ENCODE measurements at regions not wholly inside any gene's neighbourhood (a gene's known extent, or its start where the extent isn't known, plus 50 kb on each side); places are given as distances from the start of the nearest gene placed in this dataset.

DNA sequence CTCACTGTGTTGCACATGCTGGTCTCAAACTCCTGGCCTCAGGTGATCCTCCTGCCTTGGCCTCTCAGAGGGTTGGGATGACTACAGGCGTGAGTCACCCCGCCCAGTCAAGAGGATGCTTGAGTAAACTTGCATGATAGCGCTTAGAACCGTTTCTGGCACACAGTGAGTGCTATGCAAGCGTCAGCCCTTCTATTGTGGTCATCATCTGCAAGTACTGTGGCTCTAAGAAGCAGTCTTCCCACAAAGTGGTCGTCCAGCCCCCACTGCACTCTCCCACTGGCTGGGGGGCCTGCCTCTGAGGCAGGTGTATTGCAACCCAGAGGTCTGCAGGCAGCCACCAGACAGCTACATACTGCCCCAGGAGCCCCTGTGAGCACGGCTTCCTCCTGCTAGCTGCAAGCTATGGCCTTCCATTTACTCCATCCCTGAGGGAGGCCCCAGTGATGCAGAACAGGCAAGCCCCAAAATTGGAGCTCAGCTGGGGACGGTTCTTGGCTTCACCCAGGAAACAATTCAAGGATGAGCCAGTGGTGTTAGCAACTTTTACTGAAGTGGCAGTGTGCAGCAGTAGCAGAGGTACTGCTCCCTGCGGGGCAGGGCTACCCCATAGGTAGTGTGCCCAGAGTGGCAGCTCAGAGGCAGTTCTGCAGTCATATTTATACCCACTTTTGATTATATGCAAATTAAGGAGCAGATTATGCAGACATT lies 95.4 kb downstream of the LSM3 start:
- no peak for DNase-seq

- no peak for DNase-seq
These were observed 96.0 kb downstream of the LSM3 start for GRCh38 chr3:14274612-14274936.

DNA sequence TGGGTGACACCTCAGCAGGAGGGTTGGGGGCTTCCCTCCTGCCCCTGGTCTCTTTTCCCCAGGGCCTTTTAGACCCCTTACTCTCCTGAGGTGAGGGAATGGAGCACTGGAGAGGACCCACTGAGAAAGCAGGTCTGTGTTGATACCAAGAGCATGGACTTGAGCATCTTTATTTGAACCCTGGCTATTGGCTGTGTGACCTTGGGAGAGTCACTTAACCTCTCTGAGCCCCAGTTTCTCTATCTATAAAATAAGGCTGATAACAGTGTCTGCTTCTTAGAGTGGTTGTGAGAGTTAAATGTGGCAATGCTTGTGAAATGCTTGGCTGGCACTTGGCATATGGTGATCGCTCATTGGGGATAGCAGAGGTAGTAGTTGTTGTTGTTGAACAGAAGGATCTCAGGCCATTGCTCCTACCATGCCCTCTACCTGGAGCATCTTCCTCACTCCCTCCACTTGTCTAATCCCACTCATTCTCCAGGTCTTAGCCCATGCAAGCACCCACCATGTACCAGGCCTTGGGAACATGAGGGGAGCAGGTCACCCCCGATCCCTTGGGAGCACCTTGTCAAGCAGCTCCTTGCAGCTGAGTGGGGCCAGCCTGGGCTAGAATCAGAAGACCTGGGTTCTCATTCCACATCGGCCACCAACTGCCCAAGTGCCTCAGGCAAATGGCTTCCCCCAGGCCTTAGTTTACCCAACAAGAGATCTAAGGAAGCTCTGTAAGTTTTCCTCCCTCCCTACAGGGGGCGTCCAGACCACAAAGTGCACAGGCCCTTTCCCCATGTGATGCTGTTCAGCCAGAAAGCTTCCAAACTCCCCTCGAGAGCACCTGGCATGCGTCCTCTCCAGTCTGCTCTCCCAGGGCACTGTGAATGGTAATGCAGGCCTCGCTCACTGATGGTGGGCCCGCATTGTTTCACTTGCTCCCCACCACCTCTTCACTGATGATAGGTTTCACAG lies 96.7 kb downstream of the LSM3 start:
- no peak for DNase-seq

DNA sequence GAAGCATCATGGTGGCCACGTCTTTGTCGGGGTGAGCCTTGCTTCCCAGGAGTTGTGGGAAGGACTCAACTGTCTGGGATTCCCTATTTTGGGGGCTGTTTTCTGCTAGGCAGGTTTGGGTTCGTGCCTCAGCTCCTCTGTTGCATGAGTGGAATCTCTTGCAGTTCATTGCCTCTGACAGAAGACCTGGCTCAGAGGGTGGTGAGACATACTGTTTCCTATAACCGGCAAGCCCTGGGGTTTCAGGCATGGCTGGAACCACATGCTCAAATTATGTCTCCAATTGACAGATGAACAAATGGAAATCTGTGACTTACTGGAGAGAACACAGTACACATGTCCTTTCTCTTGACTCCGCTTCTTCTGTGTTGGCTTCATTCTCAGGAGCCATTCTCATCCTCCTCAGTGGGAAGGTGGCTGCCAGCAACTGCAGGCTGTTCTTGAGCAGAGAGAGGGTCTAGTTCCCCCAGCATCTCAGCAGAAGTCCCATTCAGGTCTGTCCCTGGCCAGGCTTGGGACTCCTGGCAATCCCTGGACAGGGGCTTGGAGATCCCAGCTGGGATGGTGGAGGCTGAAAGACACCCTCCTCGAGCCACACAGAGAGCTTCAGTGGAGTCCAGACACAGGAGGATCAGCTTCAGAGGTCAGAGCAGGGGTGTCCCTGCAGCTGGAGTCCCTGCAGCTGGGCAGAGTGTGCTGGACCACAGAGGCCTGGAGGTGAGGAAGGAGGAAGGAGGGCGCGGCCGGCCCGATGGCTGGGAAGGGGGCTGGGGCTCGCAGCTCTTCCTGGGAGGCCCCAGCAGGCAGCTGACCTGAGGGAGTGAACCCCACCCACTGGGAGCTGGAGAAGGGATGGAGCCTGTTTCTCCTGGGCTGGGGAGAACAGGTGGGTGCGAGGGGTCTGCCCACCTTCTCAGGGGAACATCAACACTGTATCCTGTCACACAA lies 97.6 kb downstream of the LSM3 start:
- no peak for DNase-seq

DNA sequence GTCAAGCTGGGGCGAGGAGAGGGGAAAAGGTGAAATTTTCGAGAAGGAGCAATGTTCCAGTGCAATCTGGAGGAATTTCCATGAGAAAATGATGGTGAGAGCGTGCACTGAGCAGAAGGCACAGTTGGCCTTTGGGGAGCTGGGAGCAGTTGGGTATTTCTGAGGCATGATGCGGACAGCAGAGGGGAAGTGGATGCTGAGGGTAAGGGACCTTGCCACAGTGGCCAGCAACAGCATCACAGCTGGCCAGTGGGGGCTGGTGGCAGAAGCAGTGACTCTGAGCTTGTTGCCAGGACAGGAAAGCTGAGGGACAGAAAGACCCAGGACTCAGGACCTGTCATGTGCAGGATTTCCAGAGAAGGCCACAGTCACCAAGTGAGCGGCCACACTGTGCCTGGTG lies 98.9 kb downstream of the LSM3 start:
- DNase-seq: no peak

DNA sequence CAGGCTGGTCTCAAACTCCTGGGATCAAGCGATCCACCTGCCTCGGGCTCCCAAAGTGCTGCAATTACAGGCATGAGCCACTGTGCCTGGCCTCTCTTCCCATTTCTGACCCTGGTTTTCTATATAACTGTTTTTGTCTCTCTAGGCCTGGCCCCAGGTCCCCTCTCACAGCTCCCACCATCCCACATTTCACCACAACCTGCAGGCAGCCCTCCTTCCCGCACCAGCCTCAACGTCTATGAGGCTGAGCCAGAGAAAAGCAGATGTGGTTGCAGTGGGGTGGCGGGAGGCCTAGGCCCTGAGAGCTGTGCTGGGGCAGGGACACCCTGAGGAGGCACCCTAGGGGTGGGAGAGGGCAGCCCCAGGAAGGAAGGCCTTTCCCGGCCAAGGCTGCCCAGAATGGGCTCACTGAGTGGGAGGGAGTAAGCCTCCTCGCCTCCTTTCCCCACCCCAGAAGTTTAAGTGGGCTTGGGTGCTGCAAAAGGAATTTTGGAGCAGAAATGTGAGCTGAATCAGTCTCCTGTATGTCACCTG lies 99.7 kb downstream of the LSM3 start:
- DNase-seq: no peak

GRCh38 chr3:14278799-14279625 lies 100.4 kb downstream of the LSM3 start:
- no peak for DNase-seq

GRCh38 chr3:14279626-14280061 lies 101.0 kb downstream of the LSM3 start:
- DNase-seq: no peak

DNA sequence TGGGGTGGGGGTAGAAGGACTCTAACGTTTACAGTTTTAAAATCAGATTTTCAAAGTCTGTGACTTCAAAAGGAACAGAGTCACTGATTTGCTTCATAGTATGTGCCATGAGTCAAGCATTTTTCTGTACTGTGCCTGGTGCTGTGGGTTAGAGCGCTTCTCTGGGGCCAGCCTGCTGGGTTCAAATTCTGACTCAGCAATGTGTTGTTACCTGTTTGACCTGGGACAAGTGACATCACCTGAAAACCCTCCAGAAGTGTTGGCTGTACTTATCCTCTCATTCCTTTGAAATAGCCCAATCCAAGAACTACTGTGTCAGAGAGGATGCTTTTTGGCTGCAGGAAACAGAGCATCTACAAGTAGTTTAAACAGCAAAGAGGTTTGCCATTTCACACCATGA lies 101.7 kb downstream of the LSM3 start:
- DNase-seq: no peak

- DNase-seq: no peak
These were observed 102.4 kb downstream of the LSM3 start for GRCh38 chr3:14281053-14281452.

GRCh38 chr3:14282001-14282705 lies 103.5 kb downstream of the LSM3 start:
- DNase-seq: no peak

DNA sequence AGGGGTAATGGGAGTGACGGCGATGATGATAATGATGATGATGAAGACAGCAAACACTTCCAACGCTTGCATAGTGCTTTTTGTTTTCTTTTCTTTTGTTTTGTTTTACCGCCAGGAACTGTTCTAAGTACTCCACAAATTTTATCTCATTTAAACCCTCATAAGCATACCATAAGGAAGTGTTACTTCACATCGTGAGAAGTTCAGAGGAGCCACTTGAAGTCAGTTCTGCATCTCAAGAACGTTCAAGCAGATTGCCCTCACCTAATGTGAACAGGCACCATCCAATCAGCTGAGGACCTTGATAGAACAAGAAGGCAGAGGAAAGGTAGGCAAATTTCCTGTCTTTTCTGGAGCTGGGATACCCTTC lies 104.1 kb downstream of the LSM3 start:
- DNase-seq: no peak

DNA sequence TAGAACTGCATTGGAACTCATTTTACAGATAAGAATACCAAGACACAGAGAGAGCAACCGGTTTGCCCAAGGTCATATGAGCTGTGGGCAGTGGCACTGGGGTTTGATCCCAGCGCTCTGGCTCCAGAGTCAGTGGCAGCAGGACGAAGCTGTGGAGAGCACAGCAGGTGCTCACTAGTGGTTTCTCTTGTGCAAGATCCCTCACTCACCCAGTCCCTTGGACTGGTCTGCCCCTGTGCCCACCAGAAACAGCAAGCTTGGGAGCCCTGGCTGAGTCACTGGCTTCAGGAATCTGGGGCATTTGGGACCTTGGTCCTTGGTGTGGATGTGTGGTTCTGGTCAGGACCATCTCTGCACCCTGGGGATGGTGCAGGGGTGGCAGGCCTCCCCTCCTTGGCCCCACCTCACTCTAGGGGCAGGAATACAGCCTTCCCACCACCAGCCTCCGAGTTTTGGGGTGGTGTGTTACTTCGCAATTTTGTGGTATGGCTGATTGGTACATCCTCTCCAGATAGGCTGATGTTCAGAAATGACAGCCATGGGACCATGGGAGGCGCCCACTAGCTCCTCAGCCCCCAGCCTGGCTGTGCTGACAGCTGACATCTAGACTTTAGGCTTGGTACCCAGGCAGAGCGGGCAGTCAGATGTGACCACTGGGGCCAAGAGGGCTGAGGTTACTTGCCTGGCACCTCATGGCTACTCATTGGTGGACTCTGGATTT lies 104.6 kb downstream of the LSM3 start:
- DNase-seq: no peak

- no peak for DNase-seq
These were observed 105.3 kb downstream of the LSM3 start for GRCh38 chr3:14283813-14284438.

GRCh38 chr3:14284694-14285547 lies 106.3 kb downstream of the LSM3 start:
- no peak for DNase-seq

DNA sequence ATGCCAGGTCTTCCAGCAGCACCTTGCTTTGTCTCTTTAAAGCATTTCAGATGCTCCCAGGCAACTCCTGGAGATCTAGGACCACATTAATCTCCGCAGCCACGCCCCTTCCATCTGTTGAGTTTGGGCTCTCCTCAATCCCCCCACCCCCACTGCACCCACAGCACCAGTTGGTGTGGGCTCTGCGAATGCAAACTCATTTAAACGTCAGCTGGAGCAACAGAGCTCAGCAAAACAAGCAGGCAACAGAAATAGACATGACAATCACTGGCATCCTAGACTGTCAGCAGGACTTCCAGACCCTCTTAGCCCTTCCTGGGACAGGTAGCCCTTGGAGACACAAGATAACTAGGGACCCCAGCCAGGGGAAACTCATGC lies 106.9 kb downstream of the LSM3 start:
- DNase-seq: no peak

DNA sequence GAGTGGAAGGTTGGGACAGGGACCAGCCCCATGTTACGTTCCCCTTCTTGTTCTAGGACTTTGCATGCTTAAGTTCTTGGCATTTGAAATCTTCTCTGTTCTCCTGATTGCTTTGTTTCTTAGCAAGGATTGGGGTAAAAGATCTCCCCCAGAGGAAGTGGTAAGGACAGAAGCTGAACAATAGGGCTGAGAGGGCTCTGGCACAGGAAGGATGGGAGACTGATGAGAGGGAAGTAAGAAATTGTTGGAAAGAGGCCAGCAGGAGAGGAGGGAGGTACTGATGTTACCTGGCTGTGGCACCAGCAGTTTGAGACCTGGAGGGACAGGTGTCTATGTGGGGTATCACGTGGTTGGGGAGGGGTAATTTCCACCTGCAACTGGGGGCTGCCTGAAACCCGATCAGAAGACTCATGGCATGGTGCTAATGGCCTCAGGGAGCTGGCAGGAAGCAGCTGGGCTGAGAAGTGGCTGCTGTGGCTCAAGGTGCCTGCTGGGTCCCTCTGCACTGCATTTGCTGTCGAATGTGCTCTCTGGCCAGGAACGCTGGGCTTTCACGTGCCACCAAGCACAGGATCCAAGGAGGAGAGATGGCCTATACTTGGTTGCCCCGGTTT lies 108.4 kb downstream of the LSM3 start:
- no peak for DNase-seq

DNA sequence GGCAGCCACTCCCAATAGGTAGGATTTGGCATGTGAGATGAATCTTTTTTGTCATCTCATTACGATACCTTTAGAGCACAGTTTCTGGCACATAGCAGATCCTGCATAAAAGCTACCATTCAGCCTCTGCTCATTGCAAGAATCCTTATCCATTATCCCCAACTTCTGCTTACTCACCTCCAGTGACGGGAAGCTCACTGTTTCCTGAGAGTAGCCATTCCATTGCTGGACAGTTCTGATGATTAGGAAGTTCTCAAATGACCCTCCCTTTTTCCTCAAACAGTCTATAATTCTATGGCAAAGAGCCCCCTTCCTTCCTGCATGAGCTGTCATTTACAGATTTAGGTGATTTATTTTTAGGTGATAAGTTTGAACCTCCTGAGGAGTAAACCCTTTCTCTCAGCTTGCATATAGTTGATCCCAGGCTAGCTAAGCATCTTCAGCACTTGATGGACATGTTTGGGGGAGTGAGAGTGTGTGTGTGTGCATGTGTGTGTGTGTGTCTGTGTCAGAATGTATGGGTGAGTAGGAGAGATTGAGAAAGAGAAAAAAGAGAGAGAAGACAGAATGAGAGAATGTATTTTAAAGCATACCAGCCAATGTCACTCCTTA lies 109.7 kb downstream of the LSM3 start:
- no peak for DNase-seq

Data from activated T-cell treated with anti-CD3 and anti-CD28 coated beads for 4 hours (primary cell).